Immature natural killer cell (primary cell): ENCODE measurements at regions not wholly inside any gene's neighbourhood (a gene's known extent, or its start where the extent isn't known, plus 50 kb on each side); places are given as distances from the start of the nearest gene placed in this dataset.

Experiments
- DNase-seq, 3 donors: peaks; one replicate each; pipeline ENCODE4 v3.0.0; 2022; ENCODE audit warnings: mixed read lengths in 1 of 3
- H3K27ac Mint-ChIP-seq, 6 donors: one replicate each; pipeline ENCODE4 v1.8.0; 2020; ENCODE audit warnings: mixed read lengths in 6 of 6, mild to moderate bottlenecking in 5 of 6, inconsistent platforms in 4 of 6, moderate library complexity in 3 of 6
- H3K27me3 Mint-ChIP-seq, 3 donors: one replicate each; pipeline ENCODE4 v1.8.0; 2020 to 2021; ENCODE audit warnings: low read depth in 3 of 3, mild to moderate bottlenecking in 3 of 3, mixed read lengths in 3 of 3, moderate library complexity in 3 of 3, inconsistent platforms in 1 of 3
- H3K36me3 Mint-ChIP-seq, 3 donors: one replicate each; pipeline ENCODE4 v1.8.0; 2020; ENCODE audit warnings: mixed read lengths in 3 of 3, inconsistent platforms in 2 of 3, mild to moderate bottlenecking in 2 of 3
- H3K4me1 Mint-ChIP-seq, 2 donors: one replicate each; pipeline ENCODE4 v1.8.0; 2020; ENCODE audit warnings: inconsistent platforms in 2 of 2, mild to moderate bottlenecking in 2 of 2, mixed read lengths in 2 of 2, moderate library complexity in 1 of 2
- H3K4me3 Mint-ChIP-seq, 5 donors: one replicate each; pipeline ENCODE4 v1.8.0; 2020; ENCODE audit warnings: mild to moderate bottlenecking in 5 of 5, mixed read lengths in 5 of 5, inconsistent platforms in 3 of 5, moderate library complexity in 3 of 5
- H3K9me3 Mint-ChIP-seq, 6 donors: one replicate each; pipeline ENCODE4 v1.8.0; 2020; ENCODE audit warnings: mild to moderate bottlenecking in 6 of 6, mixed read lengths in 6 of 6, inconsistent platforms in 4 of 6, moderate library complexity in 3 of 6

DNA sequence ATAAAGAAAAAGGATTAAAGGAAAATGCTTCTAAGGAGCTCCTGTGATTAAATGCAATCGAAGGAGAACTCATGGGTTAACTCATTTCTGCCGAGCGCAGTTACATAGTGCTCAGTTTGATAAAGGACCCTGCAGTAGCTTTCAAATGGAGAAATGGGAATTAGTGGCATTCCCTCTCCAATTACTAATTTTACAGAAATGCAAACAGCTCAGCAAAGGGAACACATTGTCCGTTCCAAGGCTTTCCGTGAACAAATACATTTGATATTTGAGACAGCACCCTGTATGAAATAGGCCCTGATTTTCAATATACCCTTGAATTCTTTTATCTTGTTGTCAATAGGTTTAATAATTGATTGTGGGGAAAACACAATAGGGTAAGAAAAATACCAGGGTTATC is 375.9 kb upstream of the TSHZ2 start:
- H3K4me3 Mint-ChIP-seq: no peak overlapping the region
- DNase-seq: no peak
- H3K4me1 Mint-ChIP-seq: no peaks in the 10 kb centered on the region
- H3K36me3 Mint-ChIP-seq: no peaks in the 10 kb centered on the region
- H3K27ac Mint-ChIP-seq: no peak overlapping the region
- H3K9me3 Mint-ChIP-seq: peaks cover 0 to 1% (median 0%) of the 10 kb centered on the region in 6 donors
- H3K27me3 Mint-ChIP-seq: peaks cover 0 to 7% (median 2%) of the 10 kb centered on the region in 3 donors

DNA sequence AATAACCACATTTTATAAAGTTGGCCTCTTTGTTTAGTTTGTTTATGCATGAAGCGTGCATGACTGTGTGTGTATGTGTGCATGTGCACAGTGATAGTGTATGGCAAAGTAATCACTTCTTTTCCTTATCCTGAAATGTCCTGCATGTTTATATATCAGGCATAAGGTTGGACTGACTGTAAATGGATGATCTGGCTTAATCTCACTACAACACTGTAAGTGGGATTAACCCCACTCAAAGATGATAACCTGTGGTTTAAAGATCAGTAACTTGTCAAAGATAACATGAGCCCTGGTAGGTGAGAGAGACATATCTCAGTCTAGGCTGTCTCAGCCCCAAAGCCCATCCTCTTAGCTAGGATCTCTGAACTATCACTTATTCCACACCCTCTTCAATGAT is 376.6 kb upstream of the TSHZ2 start:
- no peak overlapping the region for H3K4me3 Mint-ChIP-seq
- H3K4me1 Mint-ChIP-seq: no peaks in the 10 kb centered on the region
- no peak overlapping the region for H3K27ac Mint-ChIP-seq
- H3K9me3 Mint-ChIP-seq: peaks cover 0 to 1% (median 0%) of the 10 kb centered on the region in 6 donors
- no peak for DNase-seq
- H3K36me3 Mint-ChIP-seq: no peaks in the 10 kb centered on the region
- peaks cover 0 to 6% (median 2%) of the 10 kb centered on the region in 3 donors for H3K27me3 Mint-ChIP-seq

DNA sequence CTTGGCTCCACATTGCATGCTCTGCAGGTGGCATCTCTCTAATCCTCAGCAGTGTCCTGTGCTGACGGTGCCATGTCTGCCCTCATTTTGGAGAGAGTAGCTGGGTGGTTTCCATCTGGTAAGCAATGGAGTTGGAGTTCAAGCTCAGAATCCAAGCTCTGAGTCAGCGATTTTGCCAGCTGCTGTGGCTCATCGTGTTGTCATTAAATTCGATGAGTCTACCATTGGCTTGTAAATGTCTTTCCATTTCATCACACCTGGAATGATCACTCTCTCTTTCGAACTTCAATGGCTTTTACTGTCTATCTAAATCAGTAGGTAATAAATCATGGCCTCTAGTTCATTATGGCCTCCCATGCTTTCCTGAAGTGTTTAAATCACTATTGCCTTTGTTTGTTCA is 378.5 kb upstream of the TSHZ2 start:
- DNase-seq: no peak
- Mint-ChIP-seq H3K27me3 (peaks cover 2 to 8% (median 4%) of the 10 kb centered on the region in 3 donors), H3K4me3 (no peak overlapping the region), H3K4me1 (no peaks in the 10 kb centered on the region), H3K27ac (no peak overlapping the region), H3K9me3 (peaks cover 0 to 1% (median 0%) of the 10 kb centered on the region in 6 donors), H3K36me3 (no peaks in the 10 kb centered on the region)

DNA sequence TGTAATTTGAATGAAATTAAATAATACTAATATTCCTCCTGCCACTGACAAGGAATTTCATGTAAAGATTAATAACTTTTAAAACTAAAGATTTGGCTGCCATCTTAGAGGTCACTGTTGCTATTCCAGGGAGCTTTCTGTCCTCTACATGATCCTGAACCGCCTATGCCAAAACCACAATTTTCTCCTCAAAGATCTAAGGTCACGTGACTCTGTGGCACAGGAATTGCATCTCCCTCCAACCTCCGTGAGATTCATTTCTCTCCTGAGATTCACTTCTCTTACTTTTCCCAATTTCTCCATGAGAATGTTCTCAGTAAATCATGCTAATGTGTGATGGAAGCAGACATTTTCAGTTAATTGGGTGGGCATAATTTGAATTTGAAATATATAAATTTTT is 379.6 kb upstream of the TSHZ2 start:
- peaks cover 0 to 2% (median 0%) of the 10 kb centered on the region in 6 donors for H3K9me3 Mint-ChIP-seq
- no peak overlapping the region for H3K4me3 Mint-ChIP-seq
- peaks cover 2 to 5% (median 2%) of the 10 kb centered on the region in 3 donors for H3K27me3 Mint-ChIP-seq
- H3K4me1 Mint-ChIP-seq: no peaks in the 10 kb centered on the region
- no peak overlapping the region for H3K27ac Mint-ChIP-seq
- H3K36me3 Mint-ChIP-seq: no peaks in the 10 kb centered on the region
- no peak for DNase-seq

DNA sequence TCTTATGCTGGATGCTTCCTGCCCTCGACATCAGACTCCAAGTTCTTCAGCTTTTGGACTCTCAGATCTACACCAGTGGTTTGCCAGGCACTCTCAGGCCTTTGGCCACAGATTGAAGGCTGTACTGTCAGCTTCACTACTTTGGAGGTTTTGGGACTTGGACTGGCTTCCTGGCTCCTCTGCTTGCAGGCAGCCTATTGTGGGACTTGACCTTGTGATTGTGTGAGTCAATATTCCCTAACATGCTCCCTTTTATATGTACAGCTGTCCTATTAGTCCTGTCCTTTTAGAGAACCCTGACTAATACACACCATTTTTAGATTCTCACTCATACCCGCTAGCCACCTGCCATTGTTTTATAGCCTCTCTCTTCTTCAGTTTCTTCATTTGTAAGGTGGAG is 382.1 kb upstream of the TSHZ2 start:
- Mint-ChIP-seq H3K4me3 (no peak overlapping the region), H3K4me1 (no peaks in the 10 kb centered on the region), H3K27me3 (peaks cover 2 to 5% (median 2%) of the 10 kb centered on the region in 3 donors), H3K9me3 (peaks cover 0 to 5% (median 0%) of the 10 kb centered on the region in 6 donors), H3K27ac (no peak overlapping the region), H3K36me3 (no peaks in the 10 kb centered on the region)
- no peak for DNase-seq

DNA sequence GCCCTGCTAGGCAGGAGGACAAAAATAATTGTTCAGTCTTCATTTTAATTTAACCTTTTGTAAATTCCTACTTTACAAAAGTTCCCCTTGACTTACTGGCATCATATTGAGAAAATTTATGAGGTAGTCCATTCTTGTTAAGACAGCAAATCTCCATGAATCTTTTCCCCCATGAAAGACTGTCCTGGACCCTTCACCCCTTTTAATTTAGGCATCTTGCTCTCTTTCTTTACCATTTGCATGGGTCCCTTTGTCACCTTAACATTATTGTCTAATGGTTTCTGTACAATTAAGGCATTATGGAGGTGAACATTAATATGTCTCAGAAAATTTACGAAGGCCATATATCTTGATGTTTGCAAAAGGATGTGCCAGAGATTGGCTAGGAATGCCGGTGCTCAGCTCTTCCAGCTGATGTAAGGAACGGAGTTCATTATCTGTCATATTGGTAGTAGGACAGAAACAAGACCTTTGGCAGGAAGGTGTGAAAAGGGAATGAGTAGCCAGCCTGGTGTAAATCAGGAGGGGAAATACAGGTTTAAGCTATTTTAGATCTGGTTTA is 382.8 kb upstream of the TSHZ2 start:
- peaks cover 0 to 5% (median 0%) of the 10 kb centered on the region in 6 donors for H3K9me3 Mint-ChIP-seq
- H3K36me3 Mint-ChIP-seq: no peaks in the 10 kb centered on the region
- H3K27me3 Mint-ChIP-seq: peaks cover 2 to 5% (median 2%) of the 10 kb centered on the region in 3 donors
- DNase-seq: no peak
- H3K4me1 Mint-ChIP-seq: no peaks in the 10 kb centered on the region
- no peak overlapping the region for H3K4me3 Mint-ChIP-seq
- no peak overlapping the region for H3K27ac Mint-ChIP-seq

DNA sequence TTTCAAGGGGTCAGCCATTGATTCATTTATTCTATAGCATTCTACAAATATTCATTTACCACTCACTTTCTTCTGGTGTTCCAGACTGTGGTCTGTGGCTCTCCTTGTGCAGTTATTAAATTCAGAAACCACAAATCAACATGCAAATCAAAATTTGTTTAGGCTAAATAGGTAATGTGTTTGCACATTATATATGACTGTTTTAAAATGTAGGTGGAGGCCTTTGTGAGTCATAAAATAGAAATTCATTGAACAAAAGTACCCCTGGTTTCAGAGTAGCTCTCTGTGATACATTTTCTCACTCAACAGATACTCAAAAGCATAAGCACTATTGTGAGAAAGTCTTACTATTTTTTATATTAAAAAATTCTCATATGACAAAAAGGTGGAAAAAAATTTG is 385.5 kb upstream of the TSHZ2 start:
- Mint-ChIP-seq H3K4me1 (no peaks in the 10 kb centered on the region), H3K36me3 (no peaks in the 10 kb centered on the region), H3K27ac (no peak overlapping the region), H3K27me3 (peaks cover 2 to 6% (median 2%) of the 10 kb centered on the region in 3 donors), H3K9me3 (peaks cover 0 to 5% (median 0%) of the 10 kb centered on the region in 6 donors), H3K4me3 (no peak overlapping the region)
- no peak for DNase-seq

DNA sequence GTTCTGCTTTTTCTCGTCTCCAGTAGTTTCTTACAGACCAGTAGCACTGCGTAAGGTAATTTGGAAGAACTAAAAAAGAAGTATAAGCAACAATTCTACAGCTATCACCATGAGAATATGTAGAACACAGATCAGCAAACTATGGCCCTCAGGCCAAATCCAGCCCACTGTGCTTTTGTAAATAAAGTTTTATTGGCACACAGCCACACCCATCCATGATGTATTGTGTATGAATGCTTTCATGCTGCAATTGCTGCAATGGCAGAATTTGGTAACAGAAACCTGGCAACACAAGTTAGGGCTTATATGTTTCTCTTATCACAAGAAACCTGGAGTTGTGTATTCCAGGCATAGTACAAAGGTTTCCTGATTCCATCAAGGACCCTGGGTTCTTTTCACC is 386.8 kb upstream of the TSHZ2 start:
- Mint-ChIP-seq H3K4me3 (no peak overlapping the region), H3K27me3 (peaks cover 2 to 4% (median 3%) of the 10 kb centered on the region in 3 donors), H3K9me3 (peaks cover 0 to 5% (median 0%) of the 10 kb centered on the region in 6 donors), H3K27ac (no peak overlapping the region), H3K4me1 (no peaks in the 10 kb centered on the region), H3K36me3 (no peaks in the 10 kb centered on the region)
- no peak for DNase-seq

DNA sequence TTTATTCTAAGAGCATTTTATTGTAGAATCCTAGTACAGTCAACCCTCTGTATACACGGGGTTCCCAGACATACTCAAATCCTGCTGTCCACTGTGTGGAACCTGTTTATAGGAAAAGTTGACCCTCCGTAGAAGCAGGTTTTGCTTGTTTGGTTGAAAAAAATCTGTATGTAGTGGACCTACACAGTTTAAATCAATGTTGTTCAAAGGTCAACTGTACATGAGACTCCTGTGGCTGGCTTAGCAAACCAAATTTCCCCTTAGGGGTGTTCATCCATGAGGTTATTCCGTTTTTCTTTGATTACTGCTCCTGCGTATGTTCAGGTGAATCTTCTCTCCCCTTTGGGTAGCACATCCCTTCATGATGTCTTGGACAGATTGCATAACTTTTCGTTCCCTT is 387.0 kb upstream of the ZFP64 start:
- Mint-ChIP-seq H3K27ac (no peak overlapping the region), H3K4me3 (no peak overlapping the region), H3K9me3 (peaks cover 0 to 6% (median 0%) of the 10 kb centered on the region in 6 donors), H3K27me3 (peaks cover 2 to 5% (median 4%) of the 10 kb centered on the region in 3 donors), H3K4me1 (no peaks in the 10 kb centered on the region), H3K36me3 (no peaks in the 10 kb centered on the region)
- no peak for DNase-seq

DNA sequence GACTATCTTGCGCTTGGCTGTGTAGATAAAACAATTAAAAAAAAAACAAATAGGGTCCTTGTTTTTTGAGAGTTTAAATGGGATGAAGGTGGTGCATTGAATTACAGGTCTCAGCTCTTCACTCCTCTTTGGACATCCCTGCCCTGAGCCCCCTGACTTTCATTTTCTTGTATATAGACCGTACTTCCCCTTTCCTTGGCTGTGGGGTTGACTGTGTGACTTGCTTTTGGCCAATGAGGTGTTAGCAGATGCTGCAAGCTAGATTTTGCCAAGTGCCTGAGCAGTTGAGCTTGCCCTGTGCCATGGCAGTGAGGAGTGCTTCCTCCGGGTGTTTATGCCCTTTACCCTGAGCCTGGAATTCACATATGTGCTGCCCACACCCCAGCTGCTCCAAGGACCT is 386.1 kb upstream of the ZFP64 start:
- DNase-seq: no peak
- Mint-ChIP-seq H3K27me3 (peaks cover 2 to 6% (median 5%) of the 10 kb centered on the region in 3 donors), H3K4me3 (no peak overlapping the region), H3K9me3 (peaks cover 0 to 6% (median 0%) of the 10 kb centered on the region in 6 donors), H3K27ac (no peak overlapping the region), H3K4me1 (no peaks in the 10 kb centered on the region), H3K36me3 (no peaks in the 10 kb centered on the region)

DNA sequence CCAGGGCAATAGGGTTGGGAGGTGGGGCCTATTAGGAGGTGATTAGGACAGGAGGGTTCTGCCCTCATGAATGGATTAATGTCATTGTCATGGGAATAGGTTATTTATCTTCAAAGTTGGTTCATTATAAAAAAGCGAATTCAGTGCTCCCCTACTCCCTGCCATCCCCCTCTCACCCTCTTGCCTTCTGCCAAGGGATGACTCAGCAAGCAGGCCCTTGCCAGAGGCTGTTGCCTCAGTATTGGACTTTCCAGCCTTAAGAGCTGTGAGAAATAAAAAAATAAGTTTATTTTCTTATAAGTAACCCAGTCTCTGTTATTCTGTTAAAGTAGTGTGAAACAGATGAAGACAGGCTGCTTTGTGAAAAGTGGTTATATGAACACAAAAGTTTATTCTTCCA is 381.1 kb upstream of the ZFP64 start:
- Mint-ChIP-seq H3K4me1 (no peaks in the 10 kb centered on the region), H3K36me3 (no peaks in the 10 kb centered on the region), H3K27ac (no peak overlapping the region), H3K9me3 (peaks cover 0 to 3% (median 0%) of the 10 kb centered on the region in 6 donors), H3K4me3 (no peak overlapping the region), H3K27me3 (peaks cover 0 to 10% (median 9%) of the 10 kb centered on the region in 3 donors)
- DNase-seq: no peak

DNA sequence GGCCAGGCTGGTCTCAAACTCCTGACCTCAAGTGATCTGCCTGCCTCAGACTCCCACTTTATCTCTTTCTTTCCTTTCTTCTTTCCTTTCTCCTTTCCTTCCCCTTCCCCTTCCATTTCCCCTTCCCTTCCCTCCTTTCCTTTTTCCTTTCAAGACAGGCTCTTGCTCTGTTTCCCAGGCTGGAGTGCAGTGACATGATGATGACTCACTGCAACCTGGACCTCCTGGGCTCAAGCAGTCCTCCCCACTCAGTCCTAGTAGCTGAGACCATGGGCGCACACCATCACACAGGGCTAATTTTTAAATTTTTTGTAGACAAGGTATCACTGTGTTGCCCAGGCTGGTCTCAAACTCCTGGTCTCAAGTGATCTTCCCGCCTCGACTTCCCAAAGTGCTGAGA is 377.6 kb upstream of the ZFP64 start:
- Mint-ChIP-seq H3K4me3 (no peak overlapping the region), H3K4me1 (no peaks in the 10 kb centered on the region), H3K27ac (no peak overlapping the region), H3K27me3 (peaks cover 0 to 10% (median 9%) of the 10 kb centered on the region in 3 donors), H3K36me3 (no peaks in the 10 kb centered on the region), H3K9me3 (peaks cover 0 to 1% (median 0%) of the 10 kb centered on the region in 6 donors)
- no peak for DNase-seq

DNA sequence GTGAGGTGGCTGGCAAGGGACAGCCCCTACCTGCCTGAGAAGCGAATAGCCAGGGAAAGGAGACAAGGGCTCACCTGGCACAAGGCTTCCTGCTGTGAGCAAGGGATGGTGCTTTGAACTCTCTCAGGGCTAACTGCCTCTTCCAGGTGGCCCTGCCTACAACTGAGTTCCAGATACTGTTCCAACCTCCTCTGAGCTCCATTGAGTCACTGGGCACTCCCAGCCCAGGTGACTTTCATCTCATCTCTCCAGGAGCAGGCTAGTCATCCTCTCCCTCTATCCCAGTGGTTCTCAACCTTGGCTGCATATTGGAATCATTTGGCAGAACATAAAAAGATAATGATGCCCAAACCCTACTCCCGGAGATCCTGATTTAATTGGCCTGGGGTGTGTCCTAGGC is 374.0 kb upstream of the ZFP64 start:
- no peak for DNase-seq
- Mint-ChIP-seq H3K4me1 (no peaks in the 10 kb centered on the region), H3K4me3 (no peak overlapping the region), H3K27ac (no peak overlapping the region), H3K27me3 (peaks cover 0 to 10% (median 5%) of the 10 kb centered on the region in 3 donors), H3K9me3 (peaks cover 0 to 3% (median 0%) of the 10 kb centered on the region in 6 donors), H3K36me3 (no peaks in the 10 kb centered on the region)

DNA sequence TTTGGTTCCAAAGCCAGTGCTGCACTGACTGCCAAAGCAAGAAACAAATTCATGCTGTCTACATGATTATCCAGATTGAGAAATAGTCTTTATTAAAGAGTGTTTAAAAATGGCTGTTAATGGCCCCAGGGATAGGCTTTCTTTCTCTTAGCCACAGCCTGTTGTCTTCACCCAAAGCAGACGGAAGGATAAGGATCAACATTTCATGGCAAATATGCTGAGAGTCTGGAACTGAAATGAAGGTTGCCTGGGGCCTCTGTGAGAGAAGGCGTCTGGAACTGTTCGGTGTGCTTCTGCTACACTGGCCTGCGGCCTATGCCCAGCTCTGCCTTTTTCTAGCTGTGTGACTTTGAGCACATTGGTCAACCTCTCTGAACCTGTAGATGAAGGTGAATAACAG is 373.0 kb upstream of the ZFP64 start:
- Mint-ChIP-seq H3K4me3 (no peak overlapping the region), H3K36me3 (no peaks in the 10 kb centered on the region), H3K4me1 (no peaks in the 10 kb centered on the region), H3K27me3 (peaks cover 0 to 8% (median 5%) of the 10 kb centered on the region in 3 donors), H3K27ac (no peak overlapping the region), H3K9me3 (peaks cover 0 to 10% (median 6%) of the 10 kb centered on the region in 6 donors)
- DNase-seq: no peak
